RWPE2 (cell line): ENCODE measurements at regions not wholly inside any gene's neighbourhood (a gene's known extent, or its start where the extent isn't known, plus 50 kb on each side); places are given as distances from the start of the nearest gene placed in this dataset.

Source experiments
- ATAC-seq: fragments of 200-7000 bp; cut with Tn5 transposase; 3 replicates; pipeline ENCODE4 v1.9.1; 2021; ENCODE audit warnings: low read depth
- DNase-seq: peaks from one replicate; pipeline ENCODE4 v3.0.0-alpha.2; 2020; ENCODE audit warnings: low spot score
- H3K27ac ChIP-seq: fragments of 450-650 bp; 2 replicates; pipeline ENCODE4 v1.5.1; 2017; ENCODE audit warnings: mild to moderate bottlenecking; ENCODE audit not compliant: poor library complexity, severe bottlenecking
- H3K27me3 ChIP-seq: fragments of 250-450 bp; sonication (Bioruptor Pico); 2 replicates; pipeline ENCODE4 v1.5.1; 2021; ENCODE audit warnings: mild to moderate bottlenecking, moderate library complexity; ENCODE audit not compliant: insufficient read depth, poor library complexity, severe bottlenecking
- H3K36me3 ChIP-seq: fragments of 250-450 bp; sonication (Bioruptor Pico); 2 replicates; pipeline ENCODE4 v1.5.1; 2020; ENCODE audit warnings: low read depth, mild to moderate bottlenecking, moderate library complexity
- H3K4me1 ChIP-seq: fragments of 250-450 bp; sonication (Bioruptor Pico); 2 replicates; pipeline ENCODE4 v1.5.1; 2021; ENCODE audit warnings: mild to moderate bottlenecking, moderate library complexity; ENCODE audit not compliant: insufficient read depth, poor library complexity, severe bottlenecking
- H3K4me3 ChIP-seq: fragments of 250-450 bp; sonication (Bioruptor Pico); 2 replicates; pipeline ENCODE4 v1.5.1; 2021; ENCODE audit warnings: mild to moderate bottlenecking, moderate library complexity; ENCODE audit not compliant: severe bottlenecking
- H3K9me3 ChIP-seq: fragments of 250-450 bp; sonication (Bioruptor Pico); 2 replicates; pipeline ENCODE4 v1.5.1; 2021; ENCODE audit warnings: mild to moderate bottlenecking, moderate library complexity; ENCODE audit not compliant: severe bottlenecking
- TF ChIP-seq, protein P1 (sequence below): fragments of 450-650 bp; IDR thresholded peaks from one replicate; pipeline ENCODE4 v1.5.1; 2017; ENCODE audit warnings: mild to moderate bottlenecking, moderate library complexity; ENCODE audit not compliant: poor library complexity, severe bottlenecking

GRCh38 chr1:222404710-222405109 is 143.2 kb downstream of the HHIPL2 start:
- Histone ChIP-seq H3K27me3 (no peaks in the 10 kb centered on the region), H3K4me1 (no peaks in the 10 kb centered on the region), H3K9me3 (no peaks in the 10 kb centered on the region), H3K4me3 (no peak overlapping the region), H3K27ac (no peak overlapping the region), H3K36me3 (no peaks in the 10 kb centered on the region)
- ATAC-seq (no peak), DNase-seq (no peak)
- TF ChIP-seq, protein P1, sequence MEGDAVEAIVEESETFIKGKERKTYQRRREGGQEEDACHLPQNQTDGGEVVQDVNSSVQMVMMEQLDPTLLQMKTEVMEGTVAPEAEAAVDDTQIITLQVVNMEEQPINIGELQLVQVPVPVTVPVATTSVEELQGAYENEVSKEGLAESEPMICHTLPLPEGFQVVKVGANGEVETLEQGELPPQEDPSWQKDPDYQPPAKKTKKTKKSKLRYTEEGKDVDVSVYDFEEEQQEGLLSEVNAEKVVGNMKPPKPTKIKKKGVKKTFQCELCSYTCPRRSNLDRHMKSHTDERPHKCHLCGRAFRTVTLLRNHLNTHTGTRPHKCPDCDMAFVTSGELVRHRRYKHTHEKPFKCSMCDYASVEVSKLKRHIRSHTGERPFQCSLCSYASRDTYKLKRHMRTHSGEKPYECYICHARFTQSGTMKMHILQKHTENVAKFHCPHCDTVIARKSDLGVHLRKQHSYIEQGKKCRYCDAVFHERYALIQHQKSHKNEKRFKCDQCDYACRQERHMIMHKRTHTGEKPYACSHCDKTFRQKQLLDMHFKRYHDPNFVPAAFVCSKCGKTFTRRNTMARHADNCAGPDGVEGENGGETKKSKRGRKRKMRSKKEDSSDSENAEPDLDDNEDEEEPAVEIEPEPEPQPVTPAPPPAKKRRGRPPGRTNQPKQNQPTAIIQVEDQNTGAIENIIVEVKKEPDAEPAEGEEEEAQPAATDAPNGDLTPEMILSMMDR, result no peak

GRCh38 chr1:222399197-222399596 is 148.7 kb downstream of the HHIPL2 start:
- DNase-seq, result no peak
- H3K4me3 ChIP-seq, result no peak overlapping the region
- no peaks in the 10 kb centered on the region for H3K27me3 ChIP-seq
- no peak overlapping the region for H3K27ac ChIP-seq
- TF ChIP-seq, protein P1, result no peak
- no peaks in the 10 kb centered on the region for H3K36me3 ChIP-seq
- H3K9me3 ChIP-seq, result no peaks in the 10 kb centered on the region
- no peak for ATAC-seq
- no peaks in the 10 kb centered on the region for H3K4me1 ChIP-seq

- TF ChIP-seq, protein P1, result no peak
- no peaks in the 10 kb centered on the region for H3K27me3 ChIP-seq
- H3K4me1 ChIP-seq, result no peaks in the 10 kb centered on the region
- no peaks in the 10 kb centered on the region for H3K9me3 ChIP-seq
- no peaks in the 10 kb centered on the region for H3K36me3 ChIP-seq
- no peak overlapping the region for H3K4me3 ChIP-seq
- ATAC-seq (no peak), DNase-seq (no peak)
- H3K27ac ChIP-seq, result no peak overlapping the region
These were observed 153.7 kb downstream of the HHIPL2 start for GRCh38 chr1:222394224-222394623.

GRCh38 chr1:222392556-222392955 is 155.3 kb downstream of the HHIPL2 start:
- Histone ChIP-seq H3K27me3 (no peaks in the 10 kb centered on the region), H3K9me3 (no peaks in the 10 kb centered on the region), H3K4me3 (no peak overlapping the region), H3K4me1 (no peaks in the 10 kb centered on the region), H3K36me3 (no peaks in the 10 kb centered on the region), H3K27ac (no peak overlapping the region)
- DNase-seq (no peak), ATAC-seq (no peak)
- TF ChIP-seq, protein P1, result no peak

GRCh38 chr1:222390181-222390580 is 157.7 kb downstream of the HHIPL2 start:
- H3K27me3 ChIP-seq, result no peaks in the 10 kb centered on the region
- no peak overlapping the region for H3K4me3 ChIP-seq
- ATAC-seq (no peak), DNase-seq (no peak)
- H3K9me3 ChIP-seq, result no peaks in the 10 kb centered on the region
- no peaks in the 10 kb centered on the region for H3K4me1 ChIP-seq
- TF ChIP-seq, protein P1, result no peak
- H3K36me3 ChIP-seq, result no peaks in the 10 kb centered on the region
- no peak overlapping the region for H3K27ac ChIP-seq
